SK-N-SH (cell line): ENCODE measurements at regions not wholly inside any gene's neighbourhood (a gene's known extent, or its start where the extent isn't known, plus 50 kb on each side); places are given as distances from the start of the nearest gene placed in this dataset.
A peak's percentile ranks its signal among the peaks of the same experiment; 100 is the strongest.

Experiments
- CTCF ChIA-PET: fragments of 300-600, 350-600 bp; formaldehyde crosslinking; extraction: SDS; loops from one replicate; lab custom pipeline; 2021; lab: Yijun Ruan, JAX
- POLR2A ChIA-PET: fragments of 350-600 bp; sonication (Branson Sonifier 250); formaldehyde crosslinking; extraction: SDS; loops from one replicate; lab custom pipeline; 2020; ENCODE audit warnings: antibody characterized with exemption, inconsistent platforms; lab: Yijun Ruan, JAX
- DNase-seq: peaks from one replicate; pipeline ENCODE4 v3.0.0; 2012
- H2AFZ ChIP-seq: fragments of 200-600 bp; sonication (generic); 2 replicates; pipeline ENCODE4 v1.8.1; 2016; ENCODE audit warnings: antibody characterized with exemption, mild to moderate bottlenecking, low read depth
- H3F3A ChIP-seq: fragments of 200-600 bp; sonication (generic); replicated peaks from 2 replicates; pipeline ENCODE3; 2016; ENCODE audit warnings: antibody characterized with exemption, mild to moderate bottlenecking; ENCODE audit not compliant: insufficient read depth
- H3K27ac ChIP-seq, 2 experiments: fragments of 200-500 bp in 1 of 2; fragments of 200-600 bp in 1 of 2; sonication (Bioruptor generic) in 1 of 2; sonication (generic), shearing (Covaris generic) in 1 of 2; 2 replicates each; pipeline versions ENCODE4 v1.5.1 to v1.6.1; 2014 to 2016; ENCODE audit warnings: low read depth in 2 of 2, inconsistent platforms in 1 of 2, low read length in 1 of 2, mild to moderate bottlenecking in 1 of 2, mixed read lengths in 1 of 2
- H3K27me3 ChIP-seq: fragments of 200-600 bp; sonication (generic), shearing (Covaris generic); 2 replicates; pipeline ENCODE4 v1.6.1; 2016; ENCODE audit warnings: mixed run types; ENCODE audit not compliant: insufficient read depth
- H3K36me3 ChIP-seq, 2 experiments: fragments of 200-500 bp in 1 of 2; fragments of 200-600 bp in 1 of 2; sonication (Bioruptor generic) in 1 of 2; sonication (generic) in 1 of 2; replicated peaks in 1 of 2; 2 replicates each; pipeline versions ENCODE3 to v1.5.1; 2014 to 2016; ENCODE audit warnings: low read length in 1 of 2, mild to moderate bottlenecking in 1 of 2; ENCODE audit not compliant: insufficient read depth in 2 of 2, control insufficient read depth in 1 of 2
- H3K4me1 ChIP-seq, 2 experiments: fragments of 200-500 bp in 1 of 2; fragments of 200-600 bp in 1 of 2; sonication (Bioruptor generic) in 1 of 2; sonication (generic), shearing (Covaris generic) in 1 of 2; 2 replicates each; pipeline versions ENCODE4 v1.5.1 to v1.6.1; 2014 to 2016; ENCODE audit warnings: low read depth in 1 of 2, low read length in 1 of 2, mixed run types in 1 of 2; ENCODE audit not compliant: insufficient read depth in 2 of 2, control insufficient read depth in 1 of 2
- H3K4me2 ChIP-seq: fragments of 200-600 bp; sonication (generic), shearing (Covaris generic); 2 replicates; pipeline ENCODE4 v1.6.1; 2017; ENCODE audit warnings: mixed run types
- H3K4me3 ChIP-seq, 2 experiments: fragments of 200-500 bp in 1 of 2; fragments of 200-600 bp in 1 of 2; sonication (Bioruptor generic) in 1 of 2; sonication (generic), shearing (Covaris generic) in 1 of 2; 2 replicates each; pipeline versions ENCODE4 v1.5.1 to v1.8.1; 2014 to 2016; ENCODE audit warnings: low read depth in 2 of 2, inconsistent platforms in 1 of 2, low read length in 1 of 2, mild to moderate bottlenecking in 1 of 2, mixed read lengths in 1 of 2, moderate library complexity in 1 of 2
- H3K79me2 ChIP-seq: fragments of 200-600 bp; sonication (generic); 2 replicates; pipeline ENCODE4 v1.8.1; 2017; ENCODE audit warnings: mild to moderate bottlenecking; ENCODE audit not compliant: insufficient read depth
- H3K9ac ChIP-seq: fragments of 200-600 bp; sonication (generic); 2 replicates; pipeline ENCODE4 v1.6.1; 2017; ENCODE audit warnings: mixed run types
- H3K9me2 ChIP-seq: fragments of 200-600 bp; sonication (generic); 2 replicates; pipeline ENCODE4 v1.6.1; 2017; ENCODE audit warnings: mixed run types
- H3K9me3 ChIP-seq: fragments of 200-600 bp; sonication (generic); 2 replicates; pipeline ENCODE4 v1.6.1; 2017; ENCODE audit warnings: mixed run types, mild to moderate bottlenecking, moderate library complexity
- H4K20me1 ChIP-seq: fragments of 200-600 bp; sonication (generic); 2 replicates; pipeline ENCODE4 v1.6.1; 2017; ENCODE audit warnings: mild to moderate bottlenecking, mixed run types; ENCODE audit not compliant: insufficient read depth
- CHD2 ChIP-seq: fragments of 150-350 bp; IDR thresholded peaks from 2 replicates; pipeline ENCODE4 v1.6.1; 2018; ENCODE audit warnings: low read length; ENCODE audit not compliant: partially characterized antibody
- EP300 ChIP-seq, 2 experiments: IDR thresholded peaks; 2 replicates each; pipeline versions ENCODE4 v1.4.0 to v1.6.1; 2012; ENCODE audit warnings: borderline replicate concordance in 1 of 2, low read depth in 1 of 2, low read length in 1 of 2
- FOSL2 ChIP-seq: IDR thresholded peaks from 2 replicates; pipeline ENCODE4 v1.4.0; 2012; ENCODE audit warnings: low read depth, mild to moderate bottlenecking, moderate library complexity, borderline replicate concordance
- GATA2 ChIP-seq: sonication (generic); formaldehyde crosslinking; IDR thresholded peaks from 2 replicates; pipeline ENCODE4 v1.5.0; 2020; ENCODE audit warnings: mild to moderate bottlenecking, missing genetic modification reagents
- JUND ChIP-seq: IDR thresholded peaks from 2 replicates; pipeline ENCODE4 v1.4.0; 2012
- RFX5 ChIP-seq: IDR thresholded peaks from 2 replicates; pipeline ENCODE4 v1.6.1; 2012; ENCODE audit warnings: mild to moderate bottlenecking, improper control_type of control experiment, low read length
- RXRA ChIP-seq: IDR thresholded peaks from 2 replicates; pipeline ENCODE4 v1.4.0; 2012; ENCODE audit warnings: low read depth, mild to moderate bottlenecking, borderline replicate concordance
- SIN3A ChIP-seq: IDR thresholded peaks from 2 replicates; pipeline ENCODE4 v1.6.1; 2012; ENCODE audit warnings: low read depth, mild to moderate bottlenecking, low read length, moderate library complexity, borderline replicate concordance
- TAF1 ChIP-seq: IDR thresholded peaks from 2 replicates; pipeline ENCODE4 v1.6.1; 2012; ENCODE audit warnings: low read depth, mild to moderate bottlenecking, low read length, moderate library complexity, borderline replicate concordance
- WGBS: methylation state at CpG from one replicate; pipeline ENCODE4 v1.1.6; 2017; ENCODE audit warnings: low lambda C conversion rate; 5-methylcytosine and 5-hydroxymethylcytosine counted together
- TF ChIP-seq, protein P1 (sequence below): fragments of 150-350 bp; IDR thresholded peaks from 2 replicates; pipeline ENCODE4 v1.6.1; 2016; ENCODE audit warnings: mild to moderate bottlenecking, low read depth, low read length
- TF ChIP-seq, protein P2 (sequence below): IDR thresholded peaks from 2 replicates; pipeline ENCODE4; 2012

DNA sequence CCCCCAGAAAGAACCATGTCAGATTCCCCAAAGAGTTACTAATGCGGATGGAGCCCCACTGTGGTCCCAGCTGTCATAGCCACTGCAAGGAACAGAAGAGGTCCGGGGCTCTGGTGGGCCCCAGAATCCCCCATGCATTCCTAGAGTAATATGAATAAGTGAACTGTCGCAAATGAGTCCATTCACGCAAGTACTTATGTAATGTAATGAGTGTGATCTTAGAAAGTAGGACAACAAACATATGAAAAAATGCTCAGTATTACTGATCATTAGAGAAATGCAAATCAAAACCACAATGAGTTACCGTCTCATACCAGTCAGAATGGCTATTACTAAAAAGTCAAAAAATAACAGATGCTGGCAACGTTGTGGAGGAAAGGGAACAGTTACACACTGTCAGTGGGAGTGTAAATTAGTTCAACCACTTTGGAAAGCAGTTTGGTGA lies 141.5 kb upstream of the RBPJ start:
- WGBS: 71% methylated on average over 6 of the region's 6 CpGs
- no peak overlapping the region for H3K4me2 ChIP-seq
- CTCF ChIA-PET: no interaction called here

DNA sequence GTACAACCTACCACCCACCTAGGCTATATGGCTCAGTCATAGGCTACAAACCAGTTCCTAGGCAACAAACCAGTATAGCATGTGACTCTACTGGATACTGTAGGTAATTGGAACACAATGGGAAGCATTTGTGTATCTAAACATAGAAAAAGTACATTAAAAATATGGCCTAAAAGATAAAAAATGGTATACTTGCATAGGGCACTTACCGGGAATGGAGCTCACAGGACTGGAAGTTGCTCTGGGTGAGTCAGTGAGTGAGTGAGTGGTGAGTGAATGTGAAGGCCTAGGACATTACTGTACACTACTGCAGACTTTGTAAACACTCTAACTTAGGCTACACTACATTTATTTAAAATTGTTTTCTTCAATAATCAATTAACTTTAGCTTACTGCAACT lies 139.2 kb upstream of the RBPJ start:
- CTCF ChIA-PET: interaction anchor here (0.8 kb wide), 1 partner anchor 12 kb away, joined by 3 read pairs; no protein-coding TSS in a partner anchor
- Histone ChIP-seq H3K36me3 (no peaks in the 10 kb centered on the region), H3K9ac (no peak overlapping the region), H3F3A (no peaks in the 10 kb centered on the region), H4K20me1 (no peaks in the 10 kb centered on the region), H3K4me3 (no peak overlapping the region), H3K4me2 (no peak overlapping the region), H3K9me3 (no peaks in the 10 kb centered on the region), H3K9me2 (no peaks in the 10 kb centered on the region), H3K79me2 (no peaks in the 10 kb centered on the region), H2AFZ (no peak overlapping the region), H3K4me1 (0 out of 4 replicates have a peak, but pooled peaks cover 0 to 8% of the 10 kb centered on the region in 2 experiments), H3K27me3 (no peaks in the 10 kb centered on the region), H3K27ac (no peak overlapping the region)
- POLR2A ChIA-PET: interaction anchor here (0.8 kb wide), 1 partner anchor 54 kb away, joined by 4 read pairs; no protein-coding TSS in a partner anchor
- TF ChIP-seq JUND (peak; percentile 42; the same call in 1 of the 2 replicates), FOSL2 (peak; percentile 24; the same call in 1 of the 2 replicates), CHD2 (no peak)
- no peak for DNase-seq
- WGBS: 44% methylated on average over 1 of the region's 1 CpG

More for the DNA sequence above, 141.5 kb upstream of the RBPJ start:
- H4K20me1 ChIP-seq: no peaks in the 10 kb centered on the region
- no peak for DNase-seq
- 0 out of 4 replicates have a peak, but pooled peaks cover 0 to 8% of the 10 kb centered on the region in 2 experiments for H3K4me1 ChIP-seq
- H3K9ac ChIP-seq: no peak overlapping the region
- H3K79me2 ChIP-seq: no peaks in the 10 kb centered on the region
- no peaks in the 10 kb centered on the region for H3K9me2 ChIP-seq
- no peaks in the 10 kb centered on the region for H3K9me3 ChIP-seq
- no peak overlapping the region for H2AFZ ChIP-seq
- no peak overlapping the region for H3K27ac ChIP-seq
- H3K4me3 ChIP-seq: no peak overlapping the region
- no peaks in the 10 kb centered on the region for H3K36me3 ChIP-seq
- no peaks in the 10 kb centered on the region for H3K27me3 ChIP-seq
- POLR2A ChIA-PET: no interaction called here
- no peak for TF ChIP-seq SIN3A
- TF ChIP-seq EP300 (IDR thresholded peaks at IDR 0.05; ENCODE audit: borderline replicate concordance in 1 of 2, low read depth in 1 of 2, low read length in 1 of 2): no peak
- TF ChIP-seq CHD2: no peak
- TF ChIP-seq GATA2: no peak
- TF ChIP-seq RFX5: no peak
- no peak for TF ChIP-seq TAF1
- TF ChIP-seq, protein P1, sequence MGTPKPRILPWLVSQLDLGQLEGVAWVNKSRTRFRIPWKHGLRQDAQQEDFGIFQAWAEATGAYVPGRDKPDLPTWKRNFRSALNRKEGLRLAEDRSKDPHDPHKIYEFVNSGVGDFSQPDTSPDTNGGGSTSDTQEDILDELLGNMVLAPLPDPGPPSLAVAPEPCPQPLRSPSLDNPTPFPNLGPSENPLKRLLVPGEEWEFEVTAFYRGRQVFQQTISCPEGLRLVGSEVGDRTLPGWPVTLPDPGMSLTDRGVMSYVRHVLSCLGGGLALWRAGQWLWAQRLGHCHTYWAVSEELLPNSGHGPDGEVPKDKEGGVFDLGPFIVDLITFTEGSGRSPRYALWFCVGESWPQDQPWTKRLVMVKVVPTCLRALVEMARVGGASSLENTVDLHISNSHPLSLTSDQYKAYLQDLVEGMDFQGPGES: no peak
- TF ChIP-seq, protein P2, sequence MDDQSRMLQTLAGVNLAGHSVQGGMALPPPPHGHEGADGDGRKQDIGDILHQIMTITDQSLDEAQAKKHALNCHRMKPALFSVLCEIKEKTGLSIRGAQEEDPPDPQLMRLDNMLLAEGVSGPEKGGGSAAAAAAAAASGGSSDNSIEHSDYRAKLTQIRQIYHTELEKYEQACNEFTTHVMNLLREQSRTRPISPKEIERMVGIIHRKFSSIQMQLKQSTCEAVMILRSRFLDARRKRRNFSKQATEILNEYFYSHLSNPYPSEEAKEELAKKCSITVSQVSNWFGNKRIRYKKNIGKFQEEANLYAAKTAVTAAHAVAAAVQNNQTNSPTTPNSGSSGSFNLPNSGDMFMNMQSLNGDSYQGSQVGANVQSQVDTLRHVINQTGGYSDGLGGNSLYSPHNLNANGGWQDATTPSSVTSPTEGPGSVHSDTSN: no peak
- TF ChIP-seq RXRA: no peak
- no peaks in the 10 kb centered on the region for H3F3A ChIP-seq
